Uterus (tissue), 2 donors: ENCODE measurements at regions not wholly inside any gene's neighbourhood (a gene's known extent, or its start where the extent isn't known, plus 50 kb on each side); places are given as distances from the start of the nearest gene placed in this dataset.

Experiments used
- POLR2A ChIP-seq, 2 donors: fragments of 450-650 bp; IDR thresholded peaks; one replicate each; pipeline ENCODE4 v1.6.1; 2016; ENCODE audit warnings: antibody characterized with exemption in 2 of 2, mild to moderate bottlenecking in 1 of 2, moderate library complexity in 1 of 2
- TF ChIP-seq, protein P1 (sequence below), 4 experiments: fragments of 200-600 bp in 2 of 4; fragments of 450-650 bp in 2 of 4; sonication (generic) in 2 of 4; IDR thresholded peaks; one replicate each; pipeline ENCODE4 v1.5.1; 2016 to 2019; ENCODE audit warnings: antibody characterized with exemption in 4 of 4, mild to moderate bottlenecking in 2 of 4, moderate library complexity in 1 of 4

DNA sequence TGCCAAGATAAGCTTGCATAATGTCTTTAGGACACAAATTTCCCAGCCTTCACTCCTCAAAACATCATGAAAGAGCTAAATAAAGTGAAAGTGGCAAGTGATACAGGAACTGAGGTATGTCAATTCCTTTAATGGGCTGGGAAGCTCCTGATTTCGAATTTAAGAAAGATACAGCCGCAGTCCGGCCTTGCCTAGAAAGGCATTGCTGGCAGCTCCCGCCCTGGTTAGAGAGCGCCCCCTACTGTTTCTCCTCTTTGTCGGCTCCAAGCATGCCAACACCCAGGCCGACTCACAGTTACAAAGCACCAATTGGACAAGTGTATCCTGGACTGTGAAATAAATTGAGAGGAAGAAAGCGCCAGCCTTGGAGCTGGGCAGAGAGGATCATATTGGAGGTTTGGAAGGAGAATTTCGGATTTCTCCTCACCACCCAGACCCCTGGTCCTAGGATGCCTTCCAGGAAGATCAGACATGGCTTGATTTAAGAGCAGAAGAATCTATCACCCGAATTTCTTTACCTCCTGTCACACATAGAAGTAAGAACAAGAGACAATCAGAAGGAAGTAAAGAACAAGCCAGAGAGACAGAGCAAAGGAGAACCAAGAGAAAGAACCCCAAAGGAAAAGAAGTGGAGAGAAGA lies 84.0 kb downstream of the FAM76B start:
- TF ChIP-seq, protein P1, sequence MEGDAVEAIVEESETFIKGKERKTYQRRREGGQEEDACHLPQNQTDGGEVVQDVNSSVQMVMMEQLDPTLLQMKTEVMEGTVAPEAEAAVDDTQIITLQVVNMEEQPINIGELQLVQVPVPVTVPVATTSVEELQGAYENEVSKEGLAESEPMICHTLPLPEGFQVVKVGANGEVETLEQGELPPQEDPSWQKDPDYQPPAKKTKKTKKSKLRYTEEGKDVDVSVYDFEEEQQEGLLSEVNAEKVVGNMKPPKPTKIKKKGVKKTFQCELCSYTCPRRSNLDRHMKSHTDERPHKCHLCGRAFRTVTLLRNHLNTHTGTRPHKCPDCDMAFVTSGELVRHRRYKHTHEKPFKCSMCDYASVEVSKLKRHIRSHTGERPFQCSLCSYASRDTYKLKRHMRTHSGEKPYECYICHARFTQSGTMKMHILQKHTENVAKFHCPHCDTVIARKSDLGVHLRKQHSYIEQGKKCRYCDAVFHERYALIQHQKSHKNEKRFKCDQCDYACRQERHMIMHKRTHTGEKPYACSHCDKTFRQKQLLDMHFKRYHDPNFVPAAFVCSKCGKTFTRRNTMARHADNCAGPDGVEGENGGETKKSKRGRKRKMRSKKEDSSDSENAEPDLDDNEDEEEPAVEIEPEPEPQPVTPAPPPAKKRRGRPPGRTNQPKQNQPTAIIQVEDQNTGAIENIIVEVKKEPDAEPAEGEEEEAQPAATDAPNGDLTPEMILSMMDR (IDR thresholded peaks at IDR 0.05) = peak; percentile 86 to 93 (median 92)
- TF ChIP-seq POLR2A (IDR thresholded peaks at IDR 0.05) = peak in 1 of 2 donors; percentile 11
